HepG2 (cell line): ENCODE measurements at regions not wholly inside any gene's neighbourhood (a gene's known extent, or its start where the extent isn't known, plus 50 kb on each side); places are given as distances from the start of the nearest gene placed in this dataset.
A peak's percentile ranks its signal among the peaks of the same experiment; 100 is the strongest.

Experiments used
- CCAR2 ChIP-seq: fragments of 200-400 bp; formaldehyde crosslinking; optimal IDR thresholded peaks from 2 replicates; pipeline ENCODE3; 2018; ENCODE audit warnings: low read depth, mild to moderate bottlenecking, low read length, moderate library complexity
- KLF13 ChIP-seq: sonication (generic); formaldehyde crosslinking; IDR thresholded peaks from 2 replicates; pipeline ENCODE4 v1.4.0; 2020; ENCODE audit warnings: mild to moderate bottlenecking, missing genetic modification reagents
- SMARCE1 ChIP-seq: fragments of 450-650 bp; IDR thresholded peaks from 2 replicates; pipeline ENCODE4 v1.6.1; 2017; ENCODE audit warnings: borderline replicate concordance
- SMC3 ChIP-seq: IDR thresholded peaks from 2 replicates; pipeline ENCODE4 v1.6.1; 2011; ENCODE audit warnings: low read length, improper control_type of control experiment
- ZBED4 ChIP-seq: sonication (generic); formaldehyde crosslinking; IDR thresholded peaks from 2 replicates; pipeline ENCODE4 v1.4.0; 2020; ENCODE audit warnings: missing genetic modification reagents, borderline replicate concordance
- ZNF263 ChIP-seq: sonication (generic); formaldehyde crosslinking; IDR thresholded peaks from 2 replicates; pipeline ENCODE4 v1.4.0; 2020; ENCODE audit warnings: missing genetic modification reagents
- ZNF546 ChIP-seq: sonication (generic); formaldehyde crosslinking; conservative IDR thresholded peaks from 2 replicates; pipeline ENCODE4 v1.8.1; 2023; ENCODE audit warnings: mild to moderate bottlenecking, missing genetic modification reagents
- ZSCAN22 ChIP-seq: sonication (generic); formaldehyde crosslinking; IDR thresholded peaks from 2 replicates; pipeline ENCODE4 v1.4.0; 2020; ENCODE audit warnings: mild to moderate bottlenecking, missing genetic modification reagents
- TF ChIP-seq, protein P1 (sequence below): sonication (generic); formaldehyde crosslinking; IDR thresholded peaks from 2 replicates; pipeline ENCODE4 v1.5.0; 2020; ENCODE audit warnings: mild to moderate bottlenecking, missing genetic modification reagents
- TF ChIP-seq, protein P2 (sequence below), 2 experiments: fragments of 450-650 bp in 1 of 2; sonication (generic) in 1 of 2; formaldehyde crosslinking in 1 of 2; IDR thresholded peaks; 2 replicates each; pipeline versions ENCODE4 v1.6.1 to v1.8.0; 2016 to 2022; ENCODE audit warnings: antibody characterized with exemption in 1 of 2, mild to moderate bottlenecking in 1 of 2, missing genetic modification reagents in 1 of 2

DNA sequence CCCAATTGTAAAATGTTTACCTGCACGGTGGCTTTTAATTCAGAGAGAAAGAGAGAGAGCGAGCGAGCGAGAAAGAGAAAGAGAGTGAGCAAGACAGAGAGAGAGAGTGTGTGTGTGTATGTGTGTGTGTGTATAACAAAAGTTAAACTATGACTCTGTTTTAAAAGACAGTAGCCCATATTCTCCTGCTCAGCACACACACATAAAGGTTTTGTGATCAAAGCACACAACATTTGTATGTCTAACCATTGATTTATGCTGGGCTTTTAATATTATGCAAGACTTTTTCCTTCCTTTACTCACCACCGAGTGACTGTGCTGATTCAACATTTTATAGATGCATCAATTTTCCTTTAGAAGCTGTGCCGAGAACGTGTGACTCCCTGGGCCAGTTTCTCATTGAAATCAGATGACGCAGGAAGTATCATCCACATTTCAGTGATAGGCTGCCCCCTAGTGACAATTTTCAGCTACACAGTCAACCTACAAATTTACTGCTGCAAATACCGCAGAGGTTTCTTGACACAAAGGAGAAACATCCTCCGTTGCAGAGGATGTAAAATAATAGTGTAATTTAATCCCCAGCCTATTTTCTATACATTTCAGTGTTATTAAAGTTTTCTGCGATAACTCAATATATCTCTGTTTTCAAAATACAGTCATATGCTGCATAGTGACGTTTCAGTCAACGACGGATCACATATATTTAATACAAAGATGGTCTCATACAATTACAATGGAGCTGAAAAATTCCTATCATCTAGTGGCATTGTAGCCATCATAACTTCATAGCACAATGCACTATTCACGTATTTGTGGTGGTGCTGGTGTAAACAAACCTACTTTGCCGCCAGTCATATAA is 165.9 kb upstream of the TANK start (continued):
- TF ChIP-seq, protein P1, sequence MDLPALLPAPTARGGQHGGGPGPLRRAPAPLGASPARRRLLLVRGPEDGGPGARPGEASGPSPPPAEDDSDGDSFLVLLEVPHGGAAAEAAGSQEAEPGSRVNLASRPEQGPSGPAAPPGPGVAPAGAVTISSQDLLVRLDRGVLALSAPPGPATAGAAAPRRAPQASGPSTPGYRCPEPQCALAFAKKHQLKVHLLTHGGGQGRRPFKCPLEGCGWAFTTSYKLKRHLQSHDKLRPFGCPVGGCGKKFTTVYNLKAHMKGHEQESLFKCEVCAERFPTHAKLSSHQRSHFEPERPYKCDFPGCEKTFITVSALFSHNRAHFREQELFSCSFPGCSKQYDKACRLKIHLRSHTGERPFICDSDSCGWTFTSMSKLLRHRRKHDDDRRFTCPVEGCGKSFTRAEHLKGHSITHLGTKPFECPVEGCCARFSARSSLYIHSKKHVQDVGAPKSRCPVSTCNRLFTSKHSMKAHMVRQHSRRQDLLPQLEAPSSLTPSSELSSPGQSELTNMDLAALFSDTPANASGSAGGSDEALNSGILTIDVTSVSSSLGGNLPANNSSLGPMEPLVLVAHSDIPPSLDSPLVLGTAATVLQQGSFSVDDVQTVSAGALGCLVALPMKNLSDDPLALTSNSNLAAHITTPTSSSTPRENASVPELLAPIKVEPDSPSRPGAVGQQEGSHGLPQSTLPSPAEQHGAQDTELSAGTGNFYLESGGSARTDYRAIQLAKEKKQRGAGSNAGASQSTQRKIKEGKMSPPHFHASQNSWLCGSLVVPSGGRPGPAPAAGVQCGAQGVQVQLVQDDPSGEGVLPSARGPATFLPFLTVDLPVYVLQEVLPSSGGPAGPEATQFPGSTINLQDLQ (CRISPR knock-in tag) = no peak
- TF ChIP-seq ZSCAN22 (CRISPR knock-in tag) (no peak), ZNF546 (no peak), KLF13 (CRISPR knock-in tag) (no peak), ZBED4 (no peak), CCAR2 (no peak), SMC3 (peak; percentile 82), SMARCE1 (no peak), ZNF263 (CRISPR knock-in tag) (no peak)
- TF ChIP-seq, protein P2, sequence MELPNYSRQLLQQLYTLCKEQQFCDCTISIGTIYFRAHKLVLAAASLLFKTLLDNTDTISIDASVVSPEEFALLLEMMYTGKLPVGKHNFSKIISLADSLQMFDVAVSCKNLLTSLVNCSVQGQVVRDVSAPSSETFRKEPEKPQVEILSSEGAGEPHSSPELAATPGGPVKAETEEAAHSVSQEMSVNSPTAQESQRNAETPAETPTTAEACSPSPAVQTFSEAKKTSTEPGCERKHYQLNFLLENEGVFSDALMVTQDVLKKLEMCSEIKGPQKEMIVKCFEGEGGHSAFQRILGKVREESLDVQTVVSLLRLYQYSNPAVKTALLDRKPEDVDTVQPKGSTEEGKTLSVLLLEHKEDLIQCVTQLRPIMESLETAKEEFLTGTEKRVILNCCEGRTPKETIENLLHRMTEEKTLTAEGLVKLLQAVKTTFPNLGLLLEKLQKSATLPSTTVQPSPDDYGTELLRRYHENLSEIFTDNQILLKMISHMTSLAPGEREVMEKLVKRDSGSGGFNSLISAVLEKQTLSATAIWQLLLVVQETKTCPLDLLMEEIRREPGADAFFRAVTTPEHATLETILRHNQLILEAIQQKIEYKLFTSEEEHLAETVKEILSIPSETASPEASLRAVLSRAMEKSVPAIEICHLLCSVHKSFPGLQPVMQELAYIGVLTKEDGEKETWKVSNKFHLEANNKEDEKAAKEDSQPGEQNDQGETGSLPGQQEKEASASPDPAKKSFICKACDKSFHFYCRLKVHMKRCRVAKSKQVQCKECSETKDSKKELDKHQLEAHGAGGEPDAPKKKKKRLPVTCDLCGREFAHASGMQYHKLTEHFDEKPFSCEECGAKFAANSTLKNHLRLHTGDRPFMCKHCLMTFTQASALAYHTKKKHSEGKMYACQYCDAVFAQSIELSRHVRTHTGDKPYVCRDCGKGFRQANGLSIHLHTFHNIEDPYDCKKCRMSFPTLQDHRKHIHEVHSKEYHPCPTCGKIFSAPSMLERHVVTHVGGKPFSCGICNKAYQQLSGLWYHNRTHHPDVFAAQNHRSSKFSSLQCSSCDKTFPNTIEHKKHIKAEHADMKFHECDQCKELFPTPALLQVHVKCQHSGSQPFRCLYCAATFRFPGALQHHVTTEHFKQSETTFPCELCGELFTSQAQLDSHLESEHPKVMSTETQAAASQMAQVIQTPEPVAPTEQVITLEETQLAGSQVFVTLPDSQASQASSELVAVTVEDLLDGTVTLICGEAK (IDR thresholded peaks at IDR 0.05) = no peak
- TF ChIP-seq, protein P2 (CRISPR knock-in tag; IDR thresholded peaks at IDR 0.05) = no peak
